ENCODE measurements at regions not wholly inside any gene's neighbourhood (a gene's known extent, or its start where the extent isn't known, plus 50 kb on each side); places are given as distances from the start of the nearest gene placed in this dataset.

DNA sequence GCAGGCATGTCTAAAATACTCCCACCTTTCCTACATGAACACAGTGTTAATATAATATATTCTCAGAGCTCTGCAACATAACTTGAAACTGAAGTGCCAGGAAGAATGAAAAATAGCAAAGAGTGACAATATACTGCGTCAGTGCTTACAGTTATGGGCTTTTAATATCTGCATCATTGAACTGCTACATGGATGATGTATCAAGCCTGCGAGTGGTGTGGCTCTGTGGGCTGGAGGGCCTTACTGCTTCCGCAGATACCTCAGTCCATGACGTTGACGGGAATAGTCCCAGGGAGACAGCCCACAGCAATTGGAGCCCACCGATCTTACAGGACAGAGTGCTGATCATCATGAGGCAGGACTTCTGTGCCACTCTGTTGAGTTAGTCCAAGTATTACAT is 727.0 kb downstream of the NR2F2 start:
- Histone ChIP-seq H2AFZ (ENCODE audit: low read depth, low read length) (no peak overlapping the region), H3K79me2 (ENCODE audit: control insufficient read depth, insufficient read depth, low read length) (no peaks in the 10 kb centered on the region), H4K20me1 (replicated peaks; ENCODE audit: control insufficient read depth, insufficient read depth, low read length) (no peaks in the 10 kb centered on the region), H3K9ac (ENCODE audit: insufficient read depth in 1 of 2, low read depth in 2 of 2, low read length in 2 of 2) (no peak overlapping the region), H3K9me3 (replicated peaks; ENCODE audit: control insufficient read depth, insufficient read depth, low read depth, low read length) (no peaks in the 10 kb centered on the region), H3K4me1 (replicated peaks in 1 of 2; ENCODE audit: control insufficient read depth in 2 of 2, insufficient read depth in 2 of 2, low read length in 2 of 2) (no peaks in the 10 kb centered on the region), H3K4me2 (ENCODE audit: insufficient read depth, low read length) (no peak overlapping the region), H3K9me1 (ENCODE audit: control insufficient read depth, insufficient read depth, low read length) (no peaks in the 10 kb centered on the region), H3K36me3 (ENCODE audit: control insufficient read depth, insufficient read depth, low read length) (no peaks in the 10 kb centered on the region), H3K27me3 (ENCODE audit: control insufficient read depth in 2 of 2, insufficient read depth in 2 of 2, low read length in 2 of 2) (no peaks in the 10 kb centered on the region), H3K4me3 (no peak overlapping the region), H3K27ac (ENCODE audit: extremely low read depth, low read depth, low read length) (no peak overlapping the region)
- intact Hi-C loops (cut with micrococcal nuclease), result no loop called here
- ChIA-PET CTCF (ENCODE audit: low intra/inter-chr PET ratio) (no interaction called here), POLR2A (no interaction called here)
- DNase-seq (ENCODE audit: extremely low read depth in 1 of 4, low spot score in 3 of 4) (no peak), FAIRE-seq (no peak), ATAC-seq (no peak)
- in situ Hi-C loops (cut with MboI), result no loop called here
- no TSS peak for BruUV-seq (replicated peaks)
- WGBS (ENCODE audit: insufficient coverage, low coverage, missing lambda C conversion rate), result 2% methylated on average over 6 of the region's 6 CpGs
- TF ChIP-seq ATF1 (CRISPR knock-in tag; IDR thresholded peaks at IDR 0.05), result no peak
- TF ChIP-seq ATF1 (tag; IDR thresholded peaks at IDR 0.05), result no peak
- no peak for TF ChIP-seq SREBF1 (IDR thresholded peaks at IDR 0.05; ENCODE audit: borderline replicate concordance, low read depth, low read length)
- TF ChIP-seq C11orf30 (IDR thresholded peaks at IDR 0.05; ENCODE audit: low read depth), result no peak
- TF ChIP-seq, protein P1, sequence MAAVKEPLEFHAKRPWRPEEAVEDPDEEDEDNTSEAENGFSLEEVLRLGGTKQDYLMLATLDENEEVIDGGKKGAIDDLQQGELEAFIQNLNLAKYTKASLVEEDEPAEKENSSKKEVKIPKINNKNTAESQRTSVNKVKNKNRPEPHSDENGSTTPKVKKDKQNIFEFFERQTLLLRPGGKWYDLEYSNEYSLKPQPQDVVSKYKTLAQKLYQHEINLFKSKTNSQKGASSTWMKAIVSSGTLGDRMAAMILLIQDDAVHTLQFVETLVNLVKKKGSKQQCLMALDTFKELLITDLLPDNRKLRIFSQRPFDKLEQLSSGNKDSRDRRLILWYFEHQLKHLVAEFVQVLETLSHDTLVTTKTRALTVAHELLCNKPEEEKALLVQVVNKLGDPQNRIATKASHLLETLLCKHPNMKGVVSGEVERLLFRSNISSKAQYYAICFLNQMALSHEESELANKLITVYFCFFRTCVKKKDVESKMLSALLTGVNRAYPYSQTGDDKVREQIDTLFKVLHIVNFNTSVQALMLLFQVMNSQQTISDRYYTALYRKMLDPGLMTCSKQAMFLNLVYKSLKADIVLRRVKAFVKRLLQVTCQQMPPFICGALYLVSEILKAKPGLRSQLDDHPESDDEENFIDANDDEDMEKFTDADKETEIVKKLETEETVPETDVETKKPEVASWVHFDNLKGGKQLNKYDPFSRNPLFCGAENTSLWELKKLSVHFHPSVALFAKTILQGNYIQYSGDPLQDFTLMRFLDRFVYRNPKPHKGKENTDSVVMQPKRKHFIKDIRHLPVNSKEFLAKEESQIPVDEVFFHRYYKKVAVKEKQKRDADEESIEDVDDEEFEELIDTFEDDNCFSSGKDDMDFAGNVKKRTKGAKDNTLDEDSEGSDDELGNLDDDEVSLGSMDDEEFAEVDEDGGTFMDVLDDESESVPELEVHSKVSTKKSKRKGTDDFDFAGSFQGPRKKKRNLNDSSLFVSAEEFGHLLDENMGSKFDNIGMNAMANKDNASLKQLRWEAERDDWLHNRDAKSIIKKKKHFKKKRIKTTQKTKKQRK (IDR thresholded peaks at IDR 0.05; ENCODE audit: borderline replicate concordance, low read depth, low read length), result no peak
- no peak for TF ChIP-seq GATAD2B (IDR thresholded peaks at IDR 0.05; ENCODE audit: borderline replicate concordance)
- TF ChIP-seq MTA3 (IDR thresholded peaks at IDR 0.05; ENCODE audit: borderline replicate concordance), result no peak
- TF ChIP-seq, protein P2, sequence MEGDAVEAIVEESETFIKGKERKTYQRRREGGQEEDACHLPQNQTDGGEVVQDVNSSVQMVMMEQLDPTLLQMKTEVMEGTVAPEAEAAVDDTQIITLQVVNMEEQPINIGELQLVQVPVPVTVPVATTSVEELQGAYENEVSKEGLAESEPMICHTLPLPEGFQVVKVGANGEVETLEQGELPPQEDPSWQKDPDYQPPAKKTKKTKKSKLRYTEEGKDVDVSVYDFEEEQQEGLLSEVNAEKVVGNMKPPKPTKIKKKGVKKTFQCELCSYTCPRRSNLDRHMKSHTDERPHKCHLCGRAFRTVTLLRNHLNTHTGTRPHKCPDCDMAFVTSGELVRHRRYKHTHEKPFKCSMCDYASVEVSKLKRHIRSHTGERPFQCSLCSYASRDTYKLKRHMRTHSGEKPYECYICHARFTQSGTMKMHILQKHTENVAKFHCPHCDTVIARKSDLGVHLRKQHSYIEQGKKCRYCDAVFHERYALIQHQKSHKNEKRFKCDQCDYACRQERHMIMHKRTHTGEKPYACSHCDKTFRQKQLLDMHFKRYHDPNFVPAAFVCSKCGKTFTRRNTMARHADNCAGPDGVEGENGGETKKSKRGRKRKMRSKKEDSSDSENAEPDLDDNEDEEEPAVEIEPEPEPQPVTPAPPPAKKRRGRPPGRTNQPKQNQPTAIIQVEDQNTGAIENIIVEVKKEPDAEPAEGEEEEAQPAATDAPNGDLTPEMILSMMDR (IDR thresholded peaks at IDR 0.05 in 2 of 3, conservative IDR thresholded peaks at IDR 0.05 in 1 of 3; ENCODE audit: insufficient read depth in 2 of 3, low read depth in 1 of 3, low read length in 3 of 3), result no peak
- TF ChIP-seq KLF1 (tag; IDR thresholded peaks at IDR 0.05), result no peak
- TF ChIP-seq TAF15 (IDR thresholded peaks at IDR 0.05; ENCODE audit: low read depth, low read length), result no peak
- no peak for TF ChIP-seq ZNF3 (CRISPR knock-in tag; IDR thresholded peaks at IDR 0.05)
- no peak for TF ChIP-seq POU5F1 (IDR thresholded peaks at IDR 0.05; ENCODE audit: borderline replicate concordance, low read depth, low read length, partially characterized antibody)
- no peak for TF ChIP-seq GABPB2 (CRISPR knock-in tag; conservative IDR thresholded peaks at IDR 0.05)
- TF ChIP-seq ZC3H4 (CRISPR knock-in tag; IDR thresholded peaks at IDR 0.05; ENCODE audit: borderline replicate concordance), result no peak
- TF ChIP-seq ZNF224 (CRISPR knock-in tag; IDR thresholded peaks at IDR 0.05), result no peak
- no peak for TF ChIP-seq GATAD2A (IDR thresholded peaks at IDR 0.05)

Measured in K562 (cell line).